ENCODE measurements at regions not wholly inside any gene's neighbourhood (a gene's known extent, or its start where the extent isn't known, plus 50 kb on each side); places are given as distances from the start of the nearest gene placed in this dataset.

DNA sequence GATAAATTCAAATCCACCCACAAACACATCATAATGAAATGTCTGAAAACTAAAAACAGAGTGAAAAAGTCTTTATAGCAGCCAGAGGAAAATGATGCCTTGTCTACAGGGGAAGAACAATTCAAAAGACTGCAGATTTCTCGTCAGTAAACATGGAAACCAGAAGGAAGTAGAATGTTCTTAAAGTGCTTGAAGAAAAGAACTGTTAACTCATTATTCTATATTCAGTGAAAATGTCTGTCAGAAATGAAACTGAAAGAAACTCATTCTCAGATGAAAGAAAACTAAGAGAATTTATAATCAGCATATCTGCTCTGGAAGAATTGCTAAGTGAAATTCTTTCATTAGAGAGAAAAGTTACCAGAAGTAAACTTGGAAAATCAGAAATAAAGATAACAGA lies 416.1 kb downstream of the TBC1D32 start:
- no peak for DNase-seq

- no peak for DNase-seq
These were observed 417.4 kb downstream of the TBC1D32 start for GRCh38 chr6:120916844-120917243.

GRCh38 chr6:120913486-120913885 lies 420.8 kb downstream of the TBC1D32 start:
- DNase-seq, result no peak

DNA sequence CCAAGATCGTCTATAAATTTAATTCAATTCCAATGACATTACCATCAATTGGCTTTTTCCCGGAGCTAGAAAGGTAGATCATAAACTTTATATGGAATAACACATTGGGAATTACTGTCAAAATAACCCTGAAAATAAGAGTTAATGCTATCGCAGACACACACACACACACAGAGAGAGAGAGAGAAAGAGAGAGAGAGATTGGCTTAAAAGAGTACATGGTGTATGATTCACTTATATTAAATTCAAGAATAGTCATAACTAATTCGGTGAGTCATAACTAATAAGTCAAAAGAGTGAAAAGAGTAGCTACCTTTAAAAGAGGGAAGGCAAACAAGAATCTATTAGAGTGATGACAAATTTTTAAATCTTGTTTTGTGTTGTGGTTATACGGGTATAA lies 425.5 kb downstream of the TBC1D32 start:
- DNase-seq, result no peak

DNA sequence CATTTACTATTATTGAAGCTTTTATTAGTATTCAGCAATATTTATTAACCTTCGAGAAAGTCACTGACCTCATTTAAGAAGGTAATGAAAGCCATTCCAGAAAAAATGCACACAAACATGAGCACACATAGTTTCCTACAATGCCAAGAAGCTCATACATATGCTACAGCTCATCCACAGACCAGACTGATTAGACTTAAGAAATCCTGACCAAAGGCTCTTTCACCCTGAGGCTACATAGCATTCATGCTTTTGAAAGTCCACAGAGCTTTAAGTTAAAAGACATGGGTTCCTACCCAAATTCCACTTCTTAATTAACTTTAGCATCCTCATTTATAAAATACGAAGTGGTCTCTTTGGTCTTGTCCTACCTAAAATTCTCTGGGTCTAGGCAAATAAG lies 430.4 kb downstream of the TBC1D32 start:
- no peak for DNase-seq

DNA sequence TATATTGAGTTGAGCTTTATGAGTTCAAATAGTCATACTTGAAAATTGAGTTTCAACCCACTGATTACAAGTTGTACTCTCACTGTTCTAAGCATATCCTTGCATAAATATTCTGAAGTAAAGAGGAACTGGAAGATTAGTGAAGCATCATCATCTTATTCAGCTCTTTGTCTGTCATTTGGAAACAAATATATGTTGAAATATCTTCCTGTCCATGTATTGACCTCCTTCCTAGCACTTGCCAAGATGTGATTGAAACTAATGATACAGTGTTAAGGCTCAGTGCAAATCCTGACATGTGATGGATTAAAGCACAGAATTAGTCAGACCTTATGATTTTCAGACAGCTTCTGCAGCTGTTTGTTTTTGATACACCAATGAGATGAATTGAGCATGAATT lies 434.3 kb downstream of the TBC1D32 start:
- DNase-seq, result no peak

DNA sequence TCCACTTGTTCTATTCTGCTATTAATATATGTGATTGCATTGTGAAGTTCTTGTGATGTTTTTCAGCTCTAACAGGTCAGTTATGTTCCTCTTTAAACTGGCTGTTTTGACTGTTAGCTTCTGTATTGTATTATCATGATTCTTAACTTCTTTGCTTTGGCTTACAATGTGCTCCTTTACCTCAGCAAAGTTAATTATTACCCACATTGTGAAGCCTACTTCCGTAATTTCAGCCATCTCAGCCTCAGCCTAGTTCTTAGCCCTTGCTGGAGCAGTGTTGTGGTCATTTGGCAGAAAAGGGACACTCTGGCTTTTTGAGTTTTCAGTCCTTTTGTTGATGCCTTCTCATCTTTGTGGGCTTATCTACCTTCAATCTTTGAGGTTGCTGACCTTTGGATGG lies 440.2 kb downstream of the TBC1D32 start:
- DNase-seq, result no peak

DNA sequence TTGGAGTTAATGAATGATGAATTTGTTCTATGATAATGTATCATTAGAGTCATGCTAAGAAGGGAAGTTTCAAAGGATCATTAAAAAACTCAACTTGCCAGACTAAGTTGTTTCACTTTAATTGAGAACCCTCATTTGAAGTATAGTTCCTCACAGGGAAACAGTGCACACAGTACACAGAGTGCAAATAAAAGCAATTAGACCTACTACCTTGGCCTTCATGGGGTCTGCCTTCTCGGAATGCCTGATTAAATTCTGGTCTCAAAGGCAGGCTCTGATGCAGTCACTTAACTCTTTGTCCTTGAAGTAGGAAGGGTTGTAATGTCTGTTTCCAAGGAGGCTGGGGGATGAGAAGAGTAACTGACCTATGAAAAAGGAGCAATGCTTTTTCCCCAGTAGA lies 457.3 kb downstream of the TBC1D32 start:
- no peak for DNase-seq

DNA sequence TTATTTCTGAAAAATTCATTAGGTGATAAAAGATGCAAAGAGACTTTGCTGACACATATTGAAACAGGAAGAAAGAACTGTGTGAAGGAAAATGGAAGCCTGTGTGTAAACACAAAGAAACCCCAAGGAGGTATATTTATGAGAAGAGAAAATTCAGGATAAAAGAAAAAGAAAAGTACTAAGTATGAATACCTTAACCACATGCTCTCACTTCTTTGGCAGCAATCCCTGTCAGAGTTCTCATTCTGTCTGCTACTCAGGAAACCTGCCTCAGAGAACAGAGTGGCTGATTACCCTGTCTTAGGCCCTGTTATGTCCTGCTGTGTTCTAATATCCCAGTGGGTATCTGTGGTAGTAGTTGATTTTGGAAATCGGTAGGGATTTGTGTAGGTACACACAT lies 457.9 kb downstream of the TBC1D32 start:
- no peak for DNase-seq

DNA sequence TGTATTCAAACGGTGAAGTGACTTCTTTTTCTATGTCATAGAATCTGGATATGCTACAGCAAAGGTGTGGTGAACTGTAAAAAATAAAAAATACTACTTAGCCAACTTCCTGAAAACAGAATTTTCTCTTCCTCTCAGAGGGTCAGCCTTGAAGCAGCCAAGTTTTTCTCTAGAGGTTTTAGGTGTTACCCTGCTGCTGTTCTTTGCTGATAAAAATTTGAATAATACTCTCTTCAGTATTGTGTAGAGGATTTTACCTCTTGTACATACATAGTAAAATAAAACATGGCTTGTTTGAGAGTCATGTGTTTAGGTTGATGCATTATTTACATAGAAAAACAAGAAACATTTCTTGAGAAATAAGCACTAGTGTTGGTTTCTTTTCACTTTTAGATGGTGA lies 458.4 kb downstream of the TBC1D32 start:
- no peak for DNase-seq

DNA sequence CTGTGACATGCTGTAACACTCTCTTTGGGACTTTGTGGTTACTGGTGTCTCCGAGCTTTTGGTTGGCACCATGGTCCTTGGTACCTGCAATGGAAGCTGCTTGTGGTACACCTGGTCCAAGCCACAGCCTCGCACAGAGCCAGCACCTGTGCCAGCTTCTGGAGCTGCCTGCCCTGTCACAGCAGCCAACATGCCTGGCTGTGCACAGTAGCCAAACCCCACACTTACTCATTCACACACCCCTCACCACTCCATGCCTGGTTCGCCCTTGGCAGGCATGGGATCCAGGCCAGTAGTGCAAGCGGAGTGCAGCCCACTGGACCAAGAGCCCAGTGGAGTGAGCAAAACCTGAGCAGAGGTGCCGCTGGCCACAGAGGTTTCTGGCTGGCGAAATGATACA lies 459.9 kb downstream of the TBC1D32 start:
- no peak for DNase-seq

GRCh38 chr6:120873125-120873865 lies 461.0 kb downstream of the TBC1D32 start:
- no peak for DNase-seq

DNA sequence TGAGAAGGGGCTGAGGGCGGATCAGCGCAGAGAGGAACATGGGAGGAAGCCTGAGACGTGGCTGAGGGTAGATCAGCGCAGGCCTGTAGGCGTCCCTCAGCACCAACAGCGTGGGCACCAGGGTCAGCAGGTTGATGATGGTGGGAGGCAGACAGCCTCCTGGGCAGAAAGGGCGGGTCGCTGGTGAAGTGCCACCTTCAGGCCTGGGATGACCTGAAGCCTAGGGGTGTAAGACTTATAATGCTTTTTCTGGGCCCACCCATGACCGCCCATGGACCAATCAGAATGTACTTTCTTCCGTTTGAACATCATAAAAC lies 462.1 kb downstream of the TBC1D32 start:
- DNase-seq, result no peak

GRCh38 chr6:120871416-120872261 lies 462.6 kb downstream of the TBC1D32 start:
- peak; percentile 23 for DNase-seq

DNA sequence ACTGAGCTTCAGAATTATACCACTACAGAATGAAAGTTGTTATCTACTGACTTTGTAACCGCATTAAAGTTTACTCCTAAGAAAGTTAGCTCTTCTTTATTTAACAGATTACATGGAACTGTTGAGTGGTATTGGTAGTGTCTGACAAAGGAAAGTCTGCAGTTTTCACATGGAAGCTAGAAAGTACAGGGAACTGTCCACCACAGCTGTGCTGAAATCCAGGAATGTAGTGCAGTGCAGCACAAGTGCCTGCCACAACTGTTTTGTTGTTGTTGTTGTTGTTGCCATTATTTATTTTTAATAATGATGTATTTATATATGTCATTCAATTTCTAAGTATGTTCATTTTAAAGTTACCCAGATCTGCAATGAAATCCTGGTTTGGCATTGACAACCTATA lies 464.9 kb downstream of the TBC1D32 start:
- no peak for DNase-seq

- DNase-seq, result no peak
These were observed 476.9 kb downstream of the TBC1D32 start for GRCh38 chr6:120857422-120857821.

DNA sequence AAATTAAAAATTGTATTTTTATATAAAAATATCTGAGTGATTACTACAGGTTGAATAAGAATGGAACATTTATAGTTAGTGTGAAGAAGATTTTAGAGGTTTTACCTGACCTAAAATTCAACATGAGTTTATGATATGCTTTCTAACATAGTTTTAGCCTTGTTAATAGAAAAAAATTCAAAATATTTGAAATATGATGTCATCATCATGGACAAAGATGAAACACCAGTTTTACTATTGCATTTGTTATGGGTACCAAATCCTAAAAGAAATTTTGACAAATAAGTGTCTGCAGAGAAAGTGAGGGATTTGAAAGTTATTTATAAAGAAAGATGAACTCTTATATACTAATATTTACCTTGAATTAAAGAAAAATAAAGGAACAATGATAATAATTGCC lies 479.7 kb downstream of the TBC1D32 start:
- DNase-seq, result no peak

- no peak for DNase-seq
These were observed 480.8 kb downstream of the TBC1D32 start for GRCh38 chr6:120853489-120853888.

GRCh38 chr6:120852293-120852849 lies 481.9 kb downstream of the TBC1D32 start:
- DNase-seq, result no peak

DNA sequence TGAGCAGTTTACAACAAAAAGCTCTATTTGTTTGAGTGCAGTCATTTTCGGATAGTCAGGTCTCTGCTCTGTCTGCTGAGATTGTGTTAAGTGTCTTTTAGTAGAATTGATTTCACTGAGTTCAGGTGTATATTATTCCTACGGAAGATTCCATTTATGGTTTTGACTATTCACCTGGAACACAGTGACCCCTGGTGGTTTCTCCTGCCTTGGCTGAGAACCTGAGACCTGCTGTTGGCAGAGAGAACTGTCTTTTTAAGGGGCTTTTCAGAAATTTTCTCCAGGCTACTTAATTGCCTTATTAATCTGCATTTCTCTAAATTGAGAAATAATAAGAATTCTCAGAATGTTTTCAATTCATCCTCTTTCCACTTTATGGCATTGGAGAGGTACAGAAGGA lies 508.0 kb downstream of the TBC1D32 start:
- DNase-seq, result no peak

- no peak for DNase-seq
These were observed 517.5 kb downstream of the TBC1D32 start for GRCh38 chr6:120816794-120817193.

- no peak for DNase-seq
These were observed 529.0 kb downstream of the TBC1D32 start for GRCh38 chr6:120805276-120805675.

GRCh38 chr6:120804612-120805011 lies 529.7 kb downstream of the TBC1D32 start:
- no peak for DNase-seq

DNA sequence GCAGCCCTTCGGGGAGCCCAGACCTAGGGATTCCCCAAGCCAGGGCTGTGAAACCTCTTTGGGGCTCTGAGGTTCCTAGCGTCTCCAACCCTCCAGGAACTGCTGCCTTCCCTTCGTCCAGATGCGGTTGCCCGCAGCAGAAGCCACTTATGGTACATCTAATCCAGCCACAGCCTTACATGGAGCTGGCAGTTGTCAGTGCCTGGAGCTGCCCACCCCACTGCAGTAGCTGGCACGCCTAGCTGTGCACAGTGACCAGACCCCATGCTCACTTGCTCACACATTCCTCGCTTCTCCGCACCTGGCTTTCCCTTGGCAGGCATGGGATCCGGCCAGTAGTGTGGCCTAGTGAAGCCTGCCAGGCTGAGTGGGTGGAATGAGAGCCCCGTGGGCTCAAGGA lies 547.6 kb downstream of the TBC1D32 start:
- no peak for DNase-seq

Measured in SHP77 treated with DMSO at 0.1 percent for 48 hours (cell line).